ENCODE measurements at regions not wholly inside any gene's neighbourhood (a gene's known extent, or its start where the extent isn't known, plus 50 kb on each side); places are given as distances from the start of the nearest gene placed in this dataset.

GRCh38 chr9:118586978-118587377, 782.3 kb downstream of the BRINP1 start:
- TF ChIP-seq CTCF (IDR thresholded peaks at IDR 0.05; ENCODE audit: low read depth, low read length, missing control alignments): no peak
- Histone ChIP-seq H3K27me3 (replicated peaks) (no peaks in the 10 kb centered on the region), H3K4me3 (ENCODE audit: low read depth, low read length) (no peak overlapping the region), H3K36me3 (replicated peaks) (no peaks in the 10 kb centered on the region), H3K27ac (no peak overlapping the region)
- no peak for DNase-seq
- in situ Hi-C loops (cut with HindIII; ENCODE audit: low pct_ligation_motif_present, low sequenced_read_pairs): no loop called here

DNA sequence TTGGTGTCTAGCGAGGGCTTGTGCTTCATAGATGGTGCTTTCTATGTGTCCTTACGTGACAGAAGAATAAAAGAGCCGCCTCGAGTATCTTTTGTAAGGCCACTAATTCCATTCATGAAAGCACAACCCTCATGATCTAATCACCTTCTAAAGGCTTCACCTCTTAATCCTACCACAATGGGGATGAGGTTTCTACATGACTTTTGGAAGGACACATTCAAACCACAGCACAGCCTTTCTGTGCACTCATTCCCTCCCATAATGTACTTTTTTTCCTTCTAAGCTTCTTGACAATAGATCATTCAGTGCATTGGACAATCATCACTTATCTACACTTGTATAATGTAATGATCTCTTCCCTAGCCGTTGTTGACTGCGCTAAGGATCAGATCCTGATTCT, 774.8 kb downstream of the BRINP1 start:
- H3K27me3 ChIP-seq (replicated peaks): no peaks in the 10 kb centered on the region
- in situ Hi-C loops (cut with HindIII; ENCODE audit: low pct_ligation_motif_present, low sequenced_read_pairs): no loop called here
- H3K27ac ChIP-seq: no peak overlapping the region
- no peak for DNase-seq
- TF ChIP-seq CTCF (IDR thresholded peaks at IDR 0.05; ENCODE audit: low read depth, low read length, missing control alignments): no peak
- no peaks in the 10 kb centered on the region for H3K36me3 ChIP-seq (replicated peaks)
- no peak overlapping the region for H3K4me3 ChIP-seq (ENCODE audit: low read depth, low read length)

DNA sequence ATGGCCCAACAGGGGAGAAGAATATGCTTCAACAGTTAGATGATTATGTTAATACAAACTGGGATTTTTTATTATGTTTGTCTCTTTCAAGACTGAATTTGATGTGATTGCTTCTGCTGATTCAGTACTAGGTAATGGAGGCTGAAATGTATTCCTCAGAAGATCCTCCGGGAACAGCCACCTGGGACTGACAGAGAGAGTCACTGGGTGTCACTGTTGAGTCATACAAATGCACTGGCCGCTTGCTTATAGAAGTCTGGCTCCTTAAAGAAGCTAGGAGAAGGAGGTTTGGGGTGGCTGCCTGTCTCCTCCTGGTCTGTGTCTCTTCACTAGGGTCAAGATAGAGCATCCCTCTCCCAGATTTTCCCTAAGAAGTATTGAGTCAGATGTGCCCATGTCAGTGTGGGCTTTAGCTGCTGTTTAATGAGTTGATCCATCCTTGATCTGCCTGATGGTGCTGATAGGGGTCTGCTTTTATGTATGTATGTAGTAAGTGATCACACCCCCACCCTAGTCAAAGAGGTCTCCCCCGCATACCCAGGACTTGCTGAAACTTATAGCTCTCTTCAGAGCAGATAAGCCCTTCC, 773.4 kb downstream of the BRINP1 start:
- Histone ChIP-seq H3K36me3 (replicated peaks) (no peaks in the 10 kb centered on the region), H3K4me3 (ENCODE audit: low read depth, low read length) (no peak overlapping the region), H3K27ac (no peak overlapping the region), H3K27me3 (replicated peaks) (no peaks in the 10 kb centered on the region)
- in situ Hi-C loops (cut with HindIII; ENCODE audit: low pct_ligation_motif_present, low sequenced_read_pairs): no loop called here
- DNase-seq: peak; percentile 51
- TF ChIP-seq CTCF (IDR thresholded peaks at IDR 0.05; ENCODE audit: low read depth, low read length, missing control alignments): peak; percentile 69

DNA sequence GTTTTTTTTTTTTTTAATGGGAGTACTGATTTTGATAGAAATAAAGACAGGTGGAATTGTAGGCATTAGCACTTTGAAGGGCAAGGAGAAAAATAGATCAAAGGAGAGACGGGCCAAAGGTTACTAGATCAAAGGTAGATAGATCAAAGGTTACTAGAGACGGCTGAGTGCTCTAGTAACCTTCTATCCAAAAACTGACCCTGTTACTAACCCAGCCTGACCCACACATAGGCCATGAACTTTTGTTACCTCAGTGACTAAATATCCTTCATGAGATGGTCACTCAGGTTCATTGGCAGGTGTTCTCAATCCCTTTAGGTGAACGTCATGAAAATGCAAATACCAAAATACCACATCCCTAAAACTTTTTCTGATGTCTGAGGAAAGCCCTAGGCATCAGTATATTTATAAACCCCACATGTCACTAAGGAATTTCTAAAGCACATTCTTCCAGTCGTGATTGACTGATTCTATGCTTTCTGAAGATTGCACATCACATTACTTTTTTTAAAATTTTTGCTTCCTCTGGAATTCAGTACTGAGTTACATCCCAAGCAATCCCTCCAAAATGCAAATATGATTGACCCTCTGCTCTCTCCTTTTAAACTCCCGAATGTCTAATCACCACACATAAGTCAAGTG, 772.7 kb downstream of the BRINP1 start:
- DNase-seq: no peak
- no peak for TF ChIP-seq CTCF (IDR thresholded peaks at IDR 0.05; ENCODE audit: low read depth, low read length, missing control alignments)

DNA sequence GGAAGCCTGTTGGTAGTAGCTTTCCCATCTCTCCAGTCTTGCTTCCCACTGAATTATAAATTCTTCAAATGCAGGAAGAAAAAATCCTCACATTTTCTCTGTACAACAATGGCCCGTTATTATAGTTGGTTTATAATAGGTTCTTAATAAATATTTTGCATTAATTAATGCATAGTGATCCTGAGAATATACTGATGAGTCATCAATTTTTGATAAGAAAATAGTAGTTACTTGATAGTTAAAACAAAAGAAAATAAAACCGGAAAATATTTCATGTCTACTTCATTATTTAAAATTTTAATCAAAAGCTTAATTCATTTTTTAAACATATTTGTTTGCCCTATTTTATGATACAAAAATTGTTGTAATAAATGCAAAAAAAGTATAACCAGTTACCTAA, 762.6 kb downstream of the BRINP1 start:
- H3K27ac ChIP-seq: no peak overlapping the region
- H3K27me3 ChIP-seq (replicated peaks): no peaks in the 10 kb centered on the region
- TF ChIP-seq CTCF (IDR thresholded peaks at IDR 0.05; ENCODE audit: low read depth, low read length, missing control alignments): no peak
- no peaks in the 10 kb centered on the region for H3K36me3 ChIP-seq (replicated peaks)
- DNase-seq: no peak
- in situ Hi-C loops (cut with HindIII; ENCODE audit: low pct_ligation_motif_present, low sequenced_read_pairs): no loop called here
- no peak overlapping the region for H3K4me3 ChIP-seq (ENCODE audit: low read depth, low read length)

More for the DNA sequence above, 772.7 kb downstream of the BRINP1 start:
- in situ Hi-C loops (cut with HindIII; ENCODE audit: low pct_ligation_motif_present, low sequenced_read_pairs): no loop called here
- H3K27me3 ChIP-seq (replicated peaks): no peaks in the 10 kb centered on the region
- no peaks in the 10 kb centered on the region for H3K36me3 ChIP-seq (replicated peaks)
- H3K4me3 ChIP-seq (ENCODE audit: low read depth, low read length): no peak overlapping the region
- no peak overlapping the region for H3K27ac ChIP-seq
